ENCODE measurements at regions not wholly inside any gene's neighbourhood (a gene's known extent, or its start where the extent isn't known, plus 50 kb on each side); places are given as distances from the start of the nearest gene placed in this dataset.
A peak's percentile ranks its signal among the peaks of the same experiment; 100 is the strongest.

DNA sequence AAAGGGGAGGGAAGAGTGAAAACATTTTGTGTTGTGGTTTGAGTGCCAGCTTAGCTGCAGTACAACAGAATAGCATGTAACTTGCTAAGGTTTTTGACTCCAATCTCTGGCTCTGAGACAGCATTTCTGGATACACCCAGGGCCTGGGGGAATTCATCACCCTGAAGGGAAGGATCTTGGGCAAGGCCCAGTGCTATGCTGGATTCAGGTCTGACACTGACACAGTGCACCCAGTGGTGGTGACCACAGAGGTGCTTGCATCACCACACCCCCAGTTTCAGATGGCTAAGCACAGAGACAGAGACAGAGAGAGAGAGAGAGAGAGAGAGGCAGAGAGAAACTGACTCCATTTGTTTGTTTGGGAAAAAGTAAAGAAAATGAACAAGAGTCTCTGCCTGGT, 74.1 kb upstream of the KBTBD8 start:
- Histone ChIP-seq H3K79me2 (ENCODE audit: control insufficient read depth in 1 of 2, insufficient read depth in 2 of 2, low read length in 2 of 2) (no peaks in the 10 kb centered on the region), H2AK5ac (ENCODE audit: low read depth, low read length) (no peak overlapping the region), H3K4me1 (replicated peaks in 1 of 4; ENCODE audit: control insufficient read depth in 3 of 4, insufficient read depth in 4 of 4, low read length in 3 of 4) (peaks cover 0 to 3% (median 0%) of the 10 kb centered on the region in 4 experiments; a peak in 1 of 7 replicates), H3K27me3 (replicated peaks in 1 of 4; ENCODE audit: control insufficient read depth in 3 of 4, extremely low read depth in 1 of 4, insufficient read depth in 3 of 4, low read length in 3 of 4) (no peaks in the 10 kb centered on the region), H3K4me2 (ENCODE audit: insufficient read depth in 1 of 2, low read depth in 2 of 2, low read length in 2 of 2) (no peak overlapping the region; a peak in 1 of 4 replicates), H3K14ac (ENCODE audit: insufficient read length) (no peak overlapping the region), H4K8ac (ENCODE audit: extremely low read depth, insufficient read depth, low read length) (no peak overlapping the region), H3K23ac (ENCODE audit: insufficient read length) (no peak overlapping the region), H4K5ac (ENCODE audit: insufficient read length, low read depth, low read length) (no peak overlapping the region), H3K79me1 (ENCODE audit: low read depth, low read length) (no peaks in the 10 kb centered on the region), H3K9me3 (ENCODE audit: insufficient read depth in 2 of 2, low read depth in 1 of 2, low read length in 1 of 2) (no peaks in the 10 kb centered on the region), H3K36me3 (ENCODE audit: control insufficient read depth in 2 of 4, insufficient read depth in 4 of 4, low read length in 3 of 4) (no peaks in the 10 kb centered on the region), H2BK20ac (ENCODE audit: low read length) (peak overlapping the region; percentile 61; the same call in 1 of the 2 replicates), H2BK120ac (replicated peaks; ENCODE audit: low read depth, low read length) (no peak overlapping the region), H2BK5ac (ENCODE audit: low read depth, low read length) (peak overlapping the region; percentile 66; the same call in 1 of the 2 replicates), H4K20me1 (replicated peaks in 1 of 2; ENCODE audit: control insufficient read depth in 1 of 2, insufficient read depth in 2 of 2, low read length in 2 of 2) (no peaks in the 10 kb centered on the region), H3K23me2 (ENCODE audit: low read depth, low read length) (no peaks in the 10 kb centered on the region), H4K91ac (replicated peaks; ENCODE audit: insufficient read length, low read length) (no peak overlapping the region), H2BK15ac (ENCODE audit: low read length) (peak overlapping the region; percentile 81; the same call in 1 of the 2 replicates), H2AFZ (ENCODE audit: low read length) (no peak overlapping the region), H3K56ac (replicated peaks; ENCODE audit: insufficient read length, low read depth, low read length) (no peak overlapping the region), H3K4me3 (ENCODE audit: extremely low read depth in 1 of 4, insufficient read depth in 2 of 4, low read depth in 3 of 4, low read length in 4 of 4) (no peak overlapping the region), H3K4ac (replicated peaks; ENCODE audit: insufficient read length, low read depth, low read length) (no peak overlapping the region), H3K27ac (ENCODE audit: low read depth, low read length) (no peak overlapping the region), H3K18ac (ENCODE audit: extremely low read depth, low read length) (no peak overlapping the region), H2BK12ac (ENCODE audit: low read depth, low read length) (peak overlapping the region; percentile 68; the same call in 1 of the 2 replicates), H3K9ac (replicated peaks in 1 of 4; ENCODE audit: extremely low read depth in 1 of 4, low read depth in 3 of 4, low read length in 3 of 4) (no peak overlapping the region)
- FAIRE-seq: no peak
- no peak for DNase-seq (ENCODE audit: low read depth in 1 of 2, low spot score in 2 of 2)
- TF ChIP-seq SAP30 (IDR thresholded peaks at IDR 0.05; ENCODE audit: insufficient read depth, insufficient replicate concordance, low read length) (no peak), NRF1 (IDR thresholded peaks at IDR 0.05; ENCODE audit: low read depth, low read length) (no peak), JUN (IDR thresholded peaks at IDR 0.05; ENCODE audit: low read depth, low read length) (no peak), EGR1 (IDR thresholded peaks at IDR 0.05; ENCODE audit: borderline replicate concordance, low read depth, low read length) (no peak), CHD1 (IDR thresholded peaks at IDR 0.05; ENCODE audit: low read depth, low read length) (no peak)
- ChIA-PET CTCF (ENCODE audit: partially characterized antibody) (interaction anchor here (0.6 to 1.2 kb wide), 3 partner anchors 16 to 461 kb away, joined by 3 read pairs; no protein-coding TSS in a partner anchor), POLR2A (ENCODE audit: partially characterized antibody) (interaction anchor here (0.6 kb wide), 1 partner anchor 201 kb away, joined by 4 read pairs; no protein-coding TSS in a partner anchor)

Data from H1 (cell line).